NCI-H2171 (cell line): ENCODE measurements at regions not wholly inside any gene's neighbourhood (a gene's known extent, or its start where the extent isn't known, plus 50 kb on each side); places are given as distances from the start of the nearest gene placed in this dataset.

Source experiments
- DNase-seq: peaks from one replicate; lab custom pipeline; 2025; lab: John Stamatoyannopoulos, UW

DNA sequence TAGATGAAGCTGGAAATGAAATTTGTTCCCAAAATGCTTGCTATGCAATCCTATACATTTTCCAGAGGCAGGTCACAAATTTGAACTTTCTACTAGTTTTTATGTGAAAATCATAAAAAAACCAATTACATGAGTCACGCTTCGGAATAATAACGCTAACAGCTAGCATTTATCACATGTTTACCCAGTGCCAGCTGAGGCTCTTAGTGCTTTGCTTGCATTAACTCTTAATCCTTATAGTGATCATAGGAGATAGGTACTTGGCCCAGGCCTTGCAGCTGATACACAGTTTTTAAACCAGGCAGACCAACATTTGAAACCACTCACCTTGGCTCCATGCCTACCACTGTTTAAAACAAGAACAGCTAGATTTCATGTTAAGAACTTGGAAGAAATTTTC is 131.8 kb upstream of the RAG2 start:
- no peak for DNase-seq

- no peak for DNase-seq
These were observed 128.4 kb upstream of the RAG2 start for GRCh38 chr11:36726420-36726819.

DNA sequence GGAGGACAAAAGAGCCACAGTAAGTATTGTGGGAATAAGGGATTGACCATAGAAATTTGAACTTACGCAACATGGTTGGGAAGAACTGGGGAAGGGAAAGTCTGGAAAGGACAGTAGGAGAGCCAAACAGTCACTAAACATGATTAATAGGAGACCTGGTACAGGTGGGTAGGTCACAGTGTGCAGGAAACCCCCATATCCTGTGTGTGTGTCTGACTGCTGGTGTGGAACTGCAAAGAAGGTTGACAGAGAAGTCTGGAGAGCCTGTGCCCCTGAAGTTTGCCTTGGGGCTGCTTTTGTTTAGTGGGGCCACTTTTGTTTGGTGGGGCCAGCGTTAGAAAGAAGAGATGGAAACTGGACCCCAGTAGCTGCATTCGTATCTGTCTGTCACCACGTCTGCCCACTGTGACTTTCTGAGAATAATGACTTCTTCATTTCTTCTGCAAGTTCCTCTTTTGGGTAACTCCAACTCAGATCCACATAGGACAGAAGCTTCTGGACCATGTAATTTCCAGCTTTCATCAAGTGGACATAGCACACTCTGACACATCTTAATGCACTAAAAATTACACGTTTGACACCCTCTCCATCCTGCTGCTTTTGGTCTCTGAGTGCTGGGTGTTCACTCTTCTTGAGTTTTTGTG is 126.8 kb upstream of the RAG2 start:
- DNase-seq = no peak

- DNase-seq = no peak
These were observed 124.4 kb upstream of the RAG2 start for GRCh38 chr11:36722421-36722820.

- no peak for DNase-seq
These were observed 121.5 kb upstream of the RAG2 start for GRCh38 chr11:36719358-36720107.

DNA sequence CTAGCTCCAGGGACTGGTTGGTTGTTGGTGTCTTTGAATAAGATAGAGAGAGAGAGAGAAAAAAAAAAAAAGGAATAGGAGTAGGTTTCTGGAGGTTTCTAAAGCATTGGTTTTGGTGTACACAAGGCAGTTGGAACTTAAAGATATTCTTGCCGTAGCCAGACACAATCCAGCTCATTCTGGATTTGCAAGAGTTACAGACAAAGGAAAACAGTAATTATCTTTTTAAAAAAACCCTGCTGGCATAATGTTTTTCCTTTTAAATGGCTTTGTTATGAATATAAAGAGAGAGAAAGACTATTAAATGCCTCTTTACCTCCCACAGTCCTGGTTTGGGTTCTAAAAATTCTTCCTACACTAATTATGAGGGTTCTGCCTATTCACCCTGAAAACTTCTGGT is 120.4 kb upstream of the RAG2 start:
- no peak for DNase-seq

- DNase-seq = no peak
These were observed 115.7 kb upstream of the RAG2 start for GRCh38 chr11:36713715-36714114.

DNA sequence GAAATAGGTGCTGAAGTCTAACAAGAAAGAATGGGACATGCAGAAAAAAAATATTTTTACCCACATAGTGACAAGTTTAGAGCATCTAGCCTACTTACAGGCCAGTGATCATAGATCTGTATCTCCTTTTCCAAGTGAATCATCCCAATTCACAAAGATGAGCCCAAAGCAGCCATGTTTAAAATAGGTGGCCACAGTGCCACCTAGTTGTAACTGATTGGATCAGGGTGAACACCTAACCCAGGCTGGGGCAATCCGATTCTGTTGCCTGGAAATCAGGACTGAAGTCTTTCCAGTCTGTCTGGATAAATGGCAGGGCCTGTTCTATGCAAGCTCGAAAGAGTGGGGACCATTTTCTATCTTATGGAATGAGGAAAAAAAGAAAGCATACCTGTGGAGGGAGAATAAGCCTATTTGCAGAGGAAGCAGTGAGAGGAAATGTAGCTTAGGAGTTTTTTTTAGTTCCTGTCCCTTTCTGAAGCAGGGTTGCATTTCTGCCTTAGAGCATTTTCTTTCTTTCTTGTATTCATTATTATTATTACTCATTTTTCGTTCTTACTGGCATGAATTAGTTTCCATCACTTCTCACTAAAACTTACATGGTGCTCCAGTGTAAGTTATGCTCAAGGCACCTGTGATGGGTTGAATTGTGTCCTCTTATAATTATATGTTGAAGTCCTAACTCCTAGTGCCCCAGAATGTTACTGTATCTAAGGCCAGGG is 113.2 kb upstream of the RAG2 start:
- no peak for DNase-seq
